SK-N-SH treated with all-trans-retinoic acid at 6 μM for 48 hours (cell line): ENCODE measurements at regions not wholly inside any gene's neighbourhood (a gene's known extent, or its start where the extent isn't known, plus 50 kb on each side); places are given as distances from the start of the nearest gene placed in this dataset.

Source experiments
- ARNTL ChIP-seq: fragments of 450-650 bp; formaldehyde crosslinking; IDR thresholded peaks from 2 replicates; pipeline ENCODE4 v1.5.0; 2020; ENCODE audit warnings: low read depth, mild to moderate bottlenecking, moderate library complexity, borderline replicate concordance
- CSRNP3 ChIP-seq: fragments of 250-450 bp; sonication (Bioruptor Pico); IDR thresholded peaks from 2 replicates; pipeline ENCODE4 v1.5.1; 2021; ENCODE audit warnings: mild to moderate bottlenecking, moderate library complexity
- OSR1 ChIP-seq: fragments of 250-450 bp; sonication (Bioruptor Pico); IDR thresholded peaks from 2 replicates; pipeline ENCODE4 v1.8.0; 2022; ENCODE audit warnings: moderate library complexity, mild to moderate bottlenecking, inconsistent platforms
- SNAI2 ChIP-seq: fragments of 250-450 bp; sonication (Bioruptor Pico); IDR thresholded peaks from 2 replicates; pipeline ENCODE4 v1.5.0; 2020; ENCODE audit warnings: mild to moderate bottlenecking, moderate library complexity
- ZNF565 ChIP-seq: fragments of 450-650 bp; formaldehyde crosslinking; conservative IDR thresholded peaks from 2 replicates; pipeline ENCODE4 v1.5.0; 2020; ENCODE audit warnings: low read depth, mild to moderate bottlenecking, moderate library complexity

- no peak for TF ChIP-seq ARNTL
- TF ChIP-seq OSR1 (CRISPR knock-in tag) = no peak
- TF ChIP-seq CSRNP3 (CRISPR knock-in tag) = no peak
- TF ChIP-seq ZNF565 = no peak
- no peak for TF ChIP-seq SNAI2
Observed at GRCh38 chr13:105952233-105952972, 583.1 kb downstream of the EFNB2 start.
